ENCODE measurements at regions not wholly inside any gene's neighbourhood (a gene's known extent, or its start where the extent isn't known, plus 50 kb on each side); places are given as distances from the start of the nearest gene placed in this dataset.

DNA sequence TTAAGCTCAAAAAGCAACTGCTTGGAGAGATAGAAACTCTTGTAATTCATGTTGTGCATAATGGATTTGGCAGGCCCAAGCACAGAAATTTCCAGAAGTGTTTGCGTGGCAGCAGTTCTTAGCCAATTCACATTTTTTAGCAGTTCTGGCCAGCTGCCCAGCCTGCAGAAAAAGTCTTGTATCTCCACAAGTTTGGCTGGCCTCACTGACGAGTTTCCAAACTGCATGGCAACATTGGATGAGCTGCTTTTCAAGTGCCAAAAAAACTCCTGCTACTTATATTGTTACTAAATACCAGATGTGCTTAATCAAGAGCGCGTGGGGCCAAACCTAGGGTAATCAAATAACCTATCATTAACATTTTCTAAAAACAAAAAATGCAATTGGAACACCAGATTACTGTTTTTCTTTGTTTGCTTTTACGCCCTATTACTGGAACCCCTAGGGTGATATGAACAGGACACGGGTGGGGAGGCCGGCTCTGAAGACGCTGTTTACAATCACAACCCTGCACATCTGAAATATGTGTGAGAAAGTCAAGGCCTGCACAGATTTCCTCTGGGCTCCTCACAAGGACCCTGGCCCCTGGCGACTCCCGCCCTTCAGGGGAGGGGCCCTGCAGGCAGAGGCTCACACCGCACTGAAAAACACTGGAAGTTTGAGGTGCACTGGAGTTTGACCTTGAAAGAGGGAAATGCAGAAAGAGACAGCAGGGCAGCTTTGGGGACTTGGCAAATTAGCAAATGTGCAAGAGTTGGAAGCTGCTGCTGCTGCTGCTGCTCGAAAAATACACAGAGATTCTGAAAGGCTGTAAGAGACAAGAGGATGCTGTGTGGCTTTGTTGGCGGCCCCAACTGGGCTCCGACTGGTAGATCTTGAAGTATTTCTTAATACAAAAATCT is 55.2 kb upstream of the TARBP1 start (continued):
- TF ChIP-seq, protein P1, sequence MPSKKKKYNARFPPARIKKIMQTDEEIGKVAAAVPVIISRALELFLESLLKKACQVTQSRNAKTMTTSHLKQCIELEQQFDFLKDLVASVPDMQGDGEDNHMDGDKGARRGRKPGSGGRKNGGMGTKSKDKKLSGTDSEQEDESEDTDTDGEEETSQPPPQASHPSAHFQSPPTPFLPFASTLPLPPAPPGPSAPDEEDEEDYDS (CRISPR knock-in tag; IDR thresholded peaks at IDR 0.05): no peak
- no peak for TF ChIP-seq ZNF713 (CRISPR knock-in tag; IDR thresholded peaks at IDR 0.05)
- TF ChIP-seq THAP11 (CRISPR knock-in tag; IDR thresholded peaks at IDR 0.05): no peak
- TF ChIP-seq, protein P2, sequence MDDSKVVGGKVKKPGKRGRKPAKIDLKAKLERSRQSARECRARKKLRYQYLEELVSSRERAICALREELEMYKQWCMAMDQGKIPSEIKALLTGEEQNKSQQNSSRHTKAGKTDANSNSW (CRISPR knock-in tag; IDR thresholded peaks at IDR 0.05; ENCODE audit: borderline replicate concordance): no peak
- TF ChIP-seq NFATC3 (CRISPR knock-in tag; IDR thresholded peaks at IDR 0.05): no peak
- TF ChIP-seq, protein P3, sequence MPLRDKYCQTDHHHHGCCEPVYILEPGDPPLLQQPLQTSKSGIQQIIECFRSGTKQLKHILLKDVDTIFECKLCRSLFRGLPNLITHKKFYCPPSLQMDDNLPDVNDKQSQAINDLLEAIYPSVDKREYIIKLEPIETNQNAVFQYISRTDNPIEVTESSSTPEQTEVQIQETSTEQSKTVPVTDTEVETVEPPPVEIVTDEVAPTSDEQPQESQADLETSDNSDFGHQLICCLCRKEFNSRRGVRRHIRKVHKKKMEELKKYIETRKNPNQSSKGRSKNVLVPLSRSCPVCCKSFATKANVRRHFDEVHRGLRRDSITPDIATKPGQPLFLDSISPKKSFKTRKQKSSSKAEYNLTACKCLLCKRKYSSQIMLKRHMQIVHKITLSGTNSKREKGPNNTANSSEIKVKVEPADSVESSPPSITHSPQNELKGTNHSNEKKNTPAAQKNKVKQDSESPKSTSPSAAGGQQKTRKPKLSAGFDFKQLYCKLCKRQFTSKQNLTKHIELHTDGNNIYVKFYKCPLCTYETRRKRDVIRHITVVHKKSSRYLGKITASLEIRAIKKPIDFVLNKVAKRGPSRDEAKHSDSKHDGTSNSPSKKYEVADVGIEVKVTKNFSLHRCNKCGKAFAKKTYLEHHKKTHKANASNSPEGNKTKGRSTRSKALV (CRISPR knock-in tag; IDR thresholded peaks at IDR 0.05): no peak
- TF ChIP-seq, protein P4, sequence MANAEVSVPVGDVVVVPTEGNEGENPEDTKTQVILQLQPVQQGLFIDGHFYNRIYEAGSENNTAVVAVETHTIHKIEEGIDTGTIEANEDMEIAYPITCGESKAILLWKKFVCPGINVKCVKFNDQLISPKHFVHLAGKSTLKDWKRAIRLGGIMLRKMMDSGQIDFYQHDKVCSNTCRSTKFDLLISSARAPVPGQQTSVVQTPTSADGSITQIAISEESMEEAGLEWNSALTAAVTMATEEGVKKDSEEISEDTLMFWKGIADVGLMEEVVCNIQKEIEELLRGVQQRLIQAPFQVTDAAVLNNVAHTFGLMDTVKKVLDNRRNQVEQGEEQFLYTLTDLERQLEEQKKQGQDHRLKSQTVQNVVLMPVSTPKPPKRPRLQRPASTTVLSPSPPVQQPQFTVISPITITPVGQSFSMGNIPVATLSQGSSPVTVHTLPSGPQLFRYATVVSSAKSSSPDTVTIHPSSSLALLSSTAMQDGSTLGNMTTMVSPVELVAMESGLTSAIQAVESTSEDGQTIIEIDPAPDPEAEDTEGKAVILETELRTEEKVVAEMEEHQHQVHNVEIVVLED (CRISPR knock-in tag; IDR thresholded peaks at IDR 0.05; ENCODE audit: borderline replicate concordance): no peak
- TF ChIP-seq SRSF1 (optimal IDR thresholded peaks at IDR 0.05; ENCODE audit: low read depth, low read length): no peak
- TF ChIP-seq, protein P5, sequence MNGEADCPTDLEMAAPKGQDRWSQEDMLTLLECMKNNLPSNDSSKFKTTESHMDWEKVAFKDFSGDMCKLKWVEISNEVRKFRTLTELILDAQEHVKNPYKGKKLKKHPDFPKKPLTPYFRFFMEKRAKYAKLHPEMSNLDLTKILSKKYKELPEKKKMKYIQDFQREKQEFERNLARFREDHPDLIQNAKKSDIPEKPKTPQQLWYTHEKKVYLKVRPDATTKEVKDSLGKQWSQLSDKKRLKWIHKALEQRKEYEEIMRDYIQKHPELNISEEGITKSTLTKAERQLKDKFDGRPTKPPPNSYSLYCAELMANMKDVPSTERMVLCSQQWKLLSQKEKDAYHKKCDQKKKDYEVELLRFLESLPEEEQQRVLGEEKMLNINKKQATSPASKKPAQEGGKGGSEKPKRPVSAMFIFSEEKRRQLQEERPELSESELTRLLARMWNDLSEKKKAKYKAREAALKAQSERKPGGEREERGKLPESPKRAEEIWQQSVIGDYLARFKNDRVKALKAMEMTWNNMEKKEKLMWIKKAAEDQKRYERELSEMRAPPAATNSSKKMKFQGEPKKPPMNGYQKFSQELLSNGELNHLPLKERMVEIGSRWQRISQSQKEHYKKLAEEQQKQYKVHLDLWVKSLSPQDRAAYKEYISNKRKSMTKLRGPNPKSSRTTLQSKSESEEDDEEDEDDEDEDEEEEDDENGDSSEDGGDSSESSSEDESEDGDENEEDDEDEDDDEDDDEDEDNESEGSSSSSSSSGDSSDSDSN (CRISPR knock-in tag; IDR thresholded peaks at IDR 0.05): no peak

Data from HepG2 (cell line).